WTC11 (cell line): ENCODE measurements at regions not wholly inside any gene's neighbourhood (a gene's known extent, or its start where the extent isn't known, plus 50 kb on each side); places are given as distances from the start of the nearest gene placed in this dataset.

Experiments
- CTCF ChIP-seq: fragments of 200-600 bp; IDR thresholded peaks from 2 replicates; pipeline ENCODE4 v1.8.0; 2022; ENCODE audit warnings: antibody characterized with exemption
- ESRRA ChIP-seq: sonication (generic); formaldehyde crosslinking; IDR thresholded peaks from 2 replicates; pipeline ENCODE4 v1.8.1; 2022; ENCODE audit warnings: mild to moderate bottlenecking, missing genetic modification reagents, borderline replicate concordance
- GRHL2 ChIP-seq: fragments of 250-450 bp; sonication (Bioruptor Pico); IDR thresholded peaks from 2 replicates; pipeline ENCODE4 v1.8.0; 2022; ENCODE audit warnings: mild to moderate bottlenecking, moderate library complexity; ENCODE audit not compliant: insufficient replicate concordance, severe bottlenecking
- MAX ChIP-seq: sonication (generic); formaldehyde crosslinking; IDR thresholded peaks from 2 replicates; pipeline ENCODE4 v1.8.0; 2022; ENCODE audit warnings: mild to moderate bottlenecking, missing genetic modification reagents
- ZNF396 ChIP-seq: fragments of 250-450 bp; sonication (Bioruptor Pico); IDR thresholded peaks from 2 replicates; pipeline ENCODE4 v1.8.0; 2021; ENCODE audit warnings: mild to moderate bottlenecking, moderate library complexity, borderline replicate concordance
- ZNF512 ChIP-seq: sonication (generic); formaldehyde crosslinking; IDR thresholded peaks from 2 replicates; pipeline ENCODE4 v1.8.1; 2022; ENCODE audit warnings: missing genetic modification reagents, borderline replicate concordance

- TF ChIP-seq CTCF (no peak), ESRRA (CRISPR knock-in tag) (no peak), MAX (CRISPR knock-in tag) (no peak), ZNF396 (CRISPR knock-in tag) (no peak), GRHL2 (CRISPR knock-in tag) (no peak), ZNF512 (CRISPR knock-in tag) (no peak)
Measured at GRCh38 chr21:19648391-19648790, 1244.8 kb upstream of the TMPRSS15 start.
